ENCODE measurements at regions not wholly inside any gene's neighbourhood (a gene's known extent, or its start where the extent isn't known, plus 50 kb on each side); places are given as distances from the start of the nearest gene placed in this dataset.
"Not testable (repeated sequence)": the region's sequence is repeated elsewhere in the genome, so short reads cannot be mapped to it uniquely, and the experiment has no call there.

DNA sequence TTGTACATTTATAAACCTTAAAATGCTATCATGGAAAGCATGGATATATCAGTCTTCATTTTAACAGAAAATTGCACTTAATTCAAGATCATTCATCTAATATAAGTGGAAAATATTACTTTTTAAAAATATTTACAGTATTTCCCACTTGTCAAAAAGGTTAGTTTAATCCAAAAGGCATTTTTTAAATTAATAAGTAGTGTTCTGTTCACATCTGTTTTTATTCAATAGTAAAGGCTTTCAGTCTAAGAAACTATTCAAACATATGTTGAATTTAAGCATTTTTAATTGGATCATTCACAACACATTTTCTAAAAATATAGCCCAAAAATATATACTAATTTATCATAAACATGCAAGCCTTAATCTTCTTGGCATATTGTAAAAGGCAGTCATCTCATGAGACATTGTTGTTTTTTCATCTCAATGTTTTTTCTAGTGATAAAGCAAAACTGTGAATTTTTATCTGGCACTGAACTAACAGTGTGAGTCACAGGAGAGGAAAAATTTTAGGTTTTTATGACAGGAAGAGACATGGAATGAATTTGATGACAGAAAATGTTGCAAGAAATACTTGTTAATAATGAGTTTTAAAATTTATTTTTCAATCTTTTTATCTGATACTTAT is 1642.5 kb upstream of the TMEFF2 start:
- Histone ChIP-seq H3K9ac (replicated peaks; ENCODE audit: extremely low read depth, insufficient read depth, low read length) (peak overlapping the region; percentile 51), H3K9me1 (replicated peaks; ENCODE audit: control insufficient read depth, extremely low read depth, insufficient read depth, low read length) (no peaks in the 10 kb centered on the region), H3K27me3 (ENCODE audit: control insufficient read depth in 2 of 2, insufficient read depth in 2 of 2, low read length in 2 of 2) (no peaks in the 10 kb centered on the region), H3K79me2 (ENCODE audit: control insufficient read depth, insufficient read depth, low read length) (no peaks in the 10 kb centered on the region), H2AFZ (ENCODE audit: low read depth, low read length) (no peak overlapping the region), H4K20me1 (replicated peaks; ENCODE audit: control insufficient read depth, extremely low read depth, insufficient read depth, low read length) (no peaks in the 10 kb centered on the region), H3K27ac (ENCODE audit: insufficient read depth, low read depth, low read length) (peak overlapping the region; percentile 71), H3K9me3 (replicated peaks; ENCODE audit: control insufficient read depth, insufficient read depth, low read length) (no peaks in the 10 kb centered on the region), H3K4me3 (replicated peaks in 1 of 3; ENCODE audit: insufficient read depth in 1 of 3, low read depth in 1 of 3, low read length in 3 of 3) (no peak overlapping the region), H3K4me2 (ENCODE audit: insufficient read depth, low read length) (peak overlapping the region; percentile 80), H3K4me1 (ENCODE audit: control insufficient read depth, extremely low read depth, insufficient read depth, low read length) (peaks cover 17% of the 10 kb centered on the region), H3K36me3 (ENCODE audit: control insufficient read depth in 2 of 2, extremely low read depth in 1 of 2, insufficient read depth in 2 of 2, low read length in 2 of 2) (no peaks in the 10 kb centered on the region)
- DNase-seq (ENCODE audit: low read depth, low spot score) = peak; percentile 92
- intact Hi-C loops (cut with micrococcal nuclease) = no loop called here
- dilution Hi-C loops (cut with MboI; ENCODE audit: extremely low pct_ligation_motif_present, low sequenced_read_pairs) = no loop called here
- ChIA-PET POLR2A (no interaction called here), CTCF (no interaction called here)
- BruUV-seq (replicated peaks) = no TSS peak
- FAIRE-seq = peak; percentile 97
- TF ChIP-seq JUN (IDR thresholded peaks at IDR 0.05; ENCODE audit: borderline replicate concordance, insufficient read depth, insufficient read length, low read depth) (peak; percentile 66), MAX (IDR thresholded peaks at IDR 0.05; ENCODE audit: insufficient read depth, insufficient read length) (no peak), POLR2A (IDR thresholded peaks at IDR 0.05; ENCODE audit: low read depth, low read length) (no peak), EZH2 (IDR thresholded peaks at IDR 0.05; ENCODE audit: borderline replicate concordance, low read depth, low read length, severe bottlenecking) (no peak), FOS (IDR thresholded peaks at IDR 0.05; ENCODE audit: borderline replicate concordance, insufficient read depth, low read length) (peak; percentile 88), GATA2 (IDR thresholded peaks at IDR 0.05; ENCODE audit: insufficient read depth, insufficient read length, low read depth, low read length) (peak; percentile 73), POLR2AphosphoS5 (IDR thresholded peaks at IDR 0.05; ENCODE audit: insufficient read depth, low read depth, low read length) (peak; percentile 17), MYC (IDR thresholded peaks at IDR 0.05; ENCODE audit: low read depth, low read length) (no peak)

GRCh38 chr2:193836424-193837006 is 1641.8 kb upstream of the TMEFF2 start:
- H3K9me1 ChIP-seq (replicated peaks; ENCODE audit: control insufficient read depth, extremely low read depth, insufficient read depth, low read length); H2AFZ ChIP-seq (ENCODE audit: low read depth, low read length); POLR2A ChIA-PET; H3K9ac ChIP-seq (replicated peaks; ENCODE audit: extremely low read depth, insufficient read depth, low read length); dilution Hi-C loops (cut with MboI; ENCODE audit: extremely low pct_ligation_motif_present, low sequenced_read_pairs); H3K27me3 ChIP-seq (ENCODE audit: control insufficient read depth in 2 of 2, insufficient read depth in 2 of 2, low read length in 2 of 2); H3K4me2 ChIP-seq (ENCODE audit: insufficient read depth, low read length); H3K36me3 ChIP-seq (ENCODE audit: control insufficient read depth in 2 of 2, extremely low read depth in 1 of 2, insufficient read depth in 2 of 2, low read length in 2 of 2); intact Hi-C loops (cut with micrococcal nuclease); H3K79me2 ChIP-seq (ENCODE audit: control insufficient read depth, insufficient read depth, low read length); BruUV-seq (replicated peaks); H3K9me3 ChIP-seq (replicated peaks; ENCODE audit: control insufficient read depth, insufficient read depth, low read length); CTCF ChIA-PET; H3K4me3 ChIP-seq (replicated peaks in 1 of 3; ENCODE audit: insufficient read depth in 1 of 3, low read depth in 1 of 3, low read length in 3 of 3); H4K20me1 ChIP-seq (replicated peaks; ENCODE audit: control insufficient read depth, extremely low read depth, insufficient read depth, low read length): not testable (repeated sequence)
- Histone ChIP-seq H3K4me1 (ENCODE audit: control insufficient read depth, extremely low read depth, insufficient read depth, low read length) (peaks cover 17% of the 10 kb centered on the region), H3K27ac (ENCODE audit: insufficient read depth, low read depth, low read length) (peak overlapping the region; percentile 71)
- FAIRE-seq (peak; percentile 52), DNase-seq (ENCODE audit: low read depth, low spot score) (peak; percentile 1)

DNA sequence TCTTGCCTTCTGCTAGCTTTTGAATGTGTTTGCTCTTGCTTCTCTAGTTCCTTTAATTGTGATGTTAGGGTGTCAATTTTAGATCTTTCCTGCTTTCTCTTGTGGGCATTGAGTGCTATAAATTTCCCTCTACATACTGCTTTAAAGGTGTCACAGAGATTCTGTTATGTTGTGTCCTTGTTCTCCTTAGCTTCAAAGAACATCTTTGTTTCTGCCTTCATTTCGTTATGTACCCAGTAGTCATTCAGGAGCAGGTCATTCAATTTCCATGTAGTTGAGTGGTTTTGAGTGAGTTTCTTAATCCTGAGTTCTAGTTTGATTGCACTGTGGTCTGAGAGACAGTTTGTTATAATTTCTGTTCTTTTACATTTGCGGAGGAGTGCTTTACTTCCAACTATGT is 1639.2 kb upstream of the TMEFF2 start:
- H3K9me1 ChIP-seq (replicated peaks; ENCODE audit: control insufficient read depth, extremely low read depth, insufficient read depth, low read length); CTCF ChIA-PET; H4K20me1 ChIP-seq (replicated peaks; ENCODE audit: control insufficient read depth, extremely low read depth, insufficient read depth, low read length); H3K9me3 ChIP-seq (replicated peaks; ENCODE audit: control insufficient read depth, insufficient read depth, low read length); H3K4me3 ChIP-seq (replicated peaks in 1 of 3; ENCODE audit: insufficient read depth in 1 of 3, low read depth in 1 of 3, low read length in 3 of 3); dilution Hi-C loops (cut with MboI; ENCODE audit: extremely low pct_ligation_motif_present, low sequenced_read_pairs); H2AFZ ChIP-seq (ENCODE audit: low read depth, low read length); H3K4me2 ChIP-seq (ENCODE audit: insufficient read depth, low read length); H3K36me3 ChIP-seq (ENCODE audit: control insufficient read depth in 2 of 2, extremely low read depth in 1 of 2, insufficient read depth in 2 of 2, low read length in 2 of 2); H3K9ac ChIP-seq (replicated peaks; ENCODE audit: extremely low read depth, insufficient read depth, low read length); intact Hi-C loops (cut with micrococcal nuclease); POLR2A ChIA-PET; BruUV-seq (replicated peaks); H3K27me3 ChIP-seq (ENCODE audit: control insufficient read depth in 2 of 2, insufficient read depth in 2 of 2, low read length in 2 of 2); FAIRE-seq; H3K27ac ChIP-seq (ENCODE audit: insufficient read depth, low read depth, low read length); H3K79me2 ChIP-seq (ENCODE audit: control insufficient read depth, insufficient read depth, low read length): not testable (repeated sequence)
- peaks cover 17% of the 10 kb centered on the region for H3K4me1 ChIP-seq (ENCODE audit: control insufficient read depth, extremely low read depth, insufficient read depth, low read length)
- DNase-seq (ENCODE audit: low read depth, low spot score) = peak; percentile 23

Data from endothelial cell of umbilical vein (primary cell).